ENCODE measurements at regions not wholly inside any gene's neighbourhood (a gene's known extent, or its start where the extent isn't known, plus 50 kb on each side); places are given as distances from the start of the nearest gene placed in this dataset.

- no peak for DNase-seq
Observed at GRCh38 chr2:234763002-234763873, 188.6 kb upstream of the SH3BP4 start.

GRCh38 chr2:234761910-234762309 is 189.9 kb upstream of the SH3BP4 start:
- DNase-seq, result no peak

- no peak for DNase-seq
Observed at GRCh38 chr2:234754126-234754525, 197.7 kb upstream of the SH3BP4 start.

GRCh38 chr2:234753701-234754100 is 198.1 kb upstream of the SH3BP4 start:
- no peak for DNase-seq

- DNase-seq, result no peak
Observed at GRCh38 chr2:234752966-234753365, 198.9 kb upstream of the SH3BP4 start.

DNA sequence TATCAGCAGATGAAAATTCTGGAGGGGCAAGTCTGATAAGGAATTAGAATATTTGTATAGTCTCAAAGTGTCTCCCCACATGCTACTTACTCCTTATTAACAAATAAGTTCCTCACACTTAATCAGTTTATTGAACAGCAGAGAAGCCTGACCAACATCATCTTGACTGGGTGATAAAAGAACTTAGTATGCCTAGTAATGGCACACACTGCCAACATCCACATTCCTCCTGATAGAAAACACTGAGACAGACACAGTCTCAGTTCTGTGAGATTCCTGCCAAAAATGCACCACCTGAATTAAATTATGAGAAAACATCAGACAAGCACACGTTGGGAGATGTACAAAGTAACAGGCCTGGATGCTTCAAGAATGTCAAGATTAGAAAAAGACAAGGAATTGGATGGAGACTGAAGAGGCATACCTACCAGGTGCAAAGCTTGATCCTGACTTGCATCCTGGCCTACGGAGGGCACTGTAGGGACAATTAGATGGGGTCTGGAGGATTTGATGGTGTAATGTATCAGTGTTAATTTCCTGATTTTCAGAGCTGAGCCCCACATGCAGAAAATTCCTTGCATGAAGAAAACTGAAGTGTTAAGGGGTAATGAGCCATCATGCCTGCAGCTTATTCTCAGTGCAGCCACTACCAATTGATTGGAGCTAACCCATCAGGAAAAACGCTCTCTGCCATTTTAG is 200.4 kb upstream of the SH3BP4 start:
- no peak for DNase-seq

DNA sequence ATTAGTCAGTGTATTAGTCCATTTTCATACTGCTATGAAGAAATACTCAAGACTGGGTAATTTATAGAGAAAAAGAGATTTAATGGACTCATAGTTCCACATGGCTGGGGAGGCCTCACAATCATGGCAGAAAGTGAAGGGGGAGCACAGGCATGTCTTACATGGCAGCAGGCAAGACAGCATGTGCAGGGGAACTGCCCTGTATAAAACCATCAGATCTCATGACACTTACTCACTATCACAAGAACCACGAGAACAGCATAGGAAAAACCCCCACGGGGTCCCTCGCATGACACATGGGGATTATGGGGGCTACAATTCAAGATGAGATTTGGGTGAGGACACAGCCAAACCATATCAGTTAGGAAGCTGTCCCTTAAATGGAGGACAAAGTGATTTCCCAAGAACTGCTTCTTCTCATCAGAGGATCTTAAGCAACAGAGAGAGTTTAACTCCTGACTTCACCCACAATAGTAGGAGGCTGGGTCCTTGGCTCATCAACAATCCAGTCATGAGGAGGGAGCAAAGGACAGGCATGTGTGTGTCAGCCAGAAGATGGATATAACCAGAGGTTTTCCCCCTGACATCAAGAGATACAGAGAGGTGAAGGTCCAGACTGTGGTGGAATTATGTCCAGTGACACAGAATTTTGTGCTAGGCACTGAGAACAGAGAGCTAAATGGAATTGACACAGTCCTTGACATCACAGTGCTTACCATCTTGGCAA is 203.8 kb upstream of the SH3BP4 start:
- DNase-seq, result no peak

DNA sequence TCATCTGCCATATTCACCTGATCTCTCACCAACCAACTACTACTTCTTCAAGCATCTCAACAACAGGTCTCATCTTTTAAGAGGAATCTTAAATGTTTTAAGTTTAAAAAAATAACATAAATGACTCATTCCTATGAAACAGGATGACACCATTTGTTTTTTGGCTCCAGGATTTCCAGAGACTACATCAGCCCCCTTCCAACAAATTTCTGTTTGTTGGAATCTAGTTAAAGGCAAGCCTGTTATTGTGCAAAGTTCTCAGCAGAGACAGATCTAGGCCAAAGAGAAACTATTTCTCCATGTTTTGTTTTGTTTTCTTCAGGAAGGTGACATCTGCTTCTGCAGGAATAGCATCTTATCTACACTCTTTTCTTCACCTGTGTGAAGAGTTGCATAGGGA is 204.8 kb upstream of the SH3BP4 start:
- DNase-seq, result no peak

DNA sequence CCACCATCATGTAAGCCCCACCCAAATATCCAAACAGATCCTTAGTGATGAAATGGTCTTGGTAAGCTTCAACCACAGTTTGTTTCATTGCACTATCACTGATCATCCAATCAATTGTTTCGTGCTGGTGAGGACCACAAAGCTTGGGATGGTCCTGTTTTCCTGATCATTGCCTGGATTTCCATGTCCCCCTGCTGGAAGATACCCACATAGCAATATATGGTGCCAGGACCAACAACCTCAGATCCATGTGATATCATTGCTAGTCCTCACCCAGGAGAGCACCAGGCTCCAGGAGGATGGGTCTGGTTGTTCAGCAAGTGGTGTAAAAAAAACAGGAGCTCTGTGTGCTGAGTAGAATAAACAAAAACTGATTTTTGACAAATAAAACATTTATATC is 206.5 kb upstream of the SH3BP4 start:
- no peak for DNase-seq

DNA sequence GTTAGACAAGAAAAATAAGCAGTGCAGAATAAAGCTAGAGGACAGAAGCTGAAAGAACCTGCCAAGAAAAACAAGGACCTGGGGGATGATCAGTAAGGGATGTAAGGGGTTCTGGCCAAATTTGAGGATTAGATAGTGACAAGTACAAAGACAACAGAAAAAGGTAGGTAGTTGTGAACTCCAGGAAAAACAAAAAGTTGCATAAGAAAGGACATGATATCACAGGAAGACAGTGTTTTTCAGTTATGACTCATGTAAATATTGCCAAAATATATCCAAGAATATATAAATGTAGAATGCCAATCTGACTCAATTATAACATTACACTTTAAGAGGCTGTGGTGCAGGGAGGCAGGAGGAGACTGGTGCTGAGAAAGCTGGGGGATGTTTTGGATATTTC is 209.8 kb upstream of the SH3BP4 start:
- DNase-seq, result no peak

- DNase-seq, result no peak
Observed at GRCh38 chr2:234739061-234739460, 212.8 kb upstream of the SH3BP4 start.

DNA sequence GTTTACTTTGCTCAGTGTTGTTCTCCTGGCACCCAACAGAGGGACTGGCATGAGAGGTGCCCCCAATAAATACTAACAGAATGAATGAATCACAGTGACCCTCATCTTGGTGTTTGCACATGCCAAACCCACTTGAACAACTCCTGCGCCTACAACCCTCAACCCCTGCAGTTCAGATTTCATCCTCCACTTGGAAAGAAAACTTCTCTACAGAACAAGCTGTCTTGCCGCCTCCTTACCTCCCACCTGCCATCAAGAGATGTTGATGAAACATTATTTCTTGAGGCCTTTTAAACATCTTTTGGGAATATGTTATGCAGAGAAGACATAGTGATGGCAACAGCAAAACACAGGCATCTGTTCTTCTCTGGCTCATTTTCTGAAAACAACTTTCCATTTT is 216.0 kb upstream of the SH3BP4 start:
- DNase-seq, result no peak

DNA sequence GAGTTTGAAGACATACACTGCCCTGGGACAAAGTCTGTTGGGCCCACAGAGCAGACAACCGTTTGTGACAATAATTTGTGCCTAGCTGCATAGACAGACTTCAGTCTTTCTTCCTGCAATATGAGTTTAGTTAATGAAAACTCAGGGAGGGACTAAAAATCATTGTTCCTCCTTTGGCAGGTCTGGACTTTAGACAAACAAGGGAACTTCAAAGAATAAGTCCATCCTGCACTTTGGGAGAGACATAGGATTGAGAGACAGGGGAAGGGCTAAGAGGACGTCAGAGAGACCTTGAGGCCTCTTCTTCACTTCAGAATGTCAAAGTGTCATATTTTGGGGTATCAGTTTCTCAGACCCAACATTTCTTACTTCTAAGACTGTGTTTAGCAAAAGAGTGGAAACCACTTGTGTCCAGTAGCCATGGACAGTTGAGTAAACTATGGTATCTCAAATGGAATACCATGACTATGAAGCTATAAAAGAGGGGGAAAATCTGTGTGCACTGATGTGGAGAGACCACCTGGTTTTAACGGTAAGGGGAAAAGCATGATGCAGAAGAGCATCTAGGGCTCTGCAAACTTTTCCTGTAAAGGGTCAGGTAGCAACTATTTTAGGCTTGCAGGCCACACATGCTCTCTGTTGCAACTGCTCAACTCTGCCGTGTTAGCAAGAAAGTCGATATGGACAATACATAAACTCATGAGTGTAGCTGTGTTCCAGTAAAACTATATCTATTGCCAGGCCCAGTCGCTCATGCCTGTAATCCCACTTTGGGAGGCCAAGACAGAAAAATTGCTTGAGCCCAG is 217.8 kb upstream of the SH3BP4 start:
- DNase-seq, result no peak

- DNase-seq, result no peak
Observed at GRCh38 chr2:234733093-234733489, 218.7 kb upstream of the SH3BP4 start.

- no peak for DNase-seq
Observed at GRCh38 chr2:234732404-234733092, 219.3 kb upstream of the SH3BP4 start.

GRCh38 chr2:234731236-234731635 is 220.6 kb upstream of the SH3BP4 start:
- DNase-seq, result no peak

DNA sequence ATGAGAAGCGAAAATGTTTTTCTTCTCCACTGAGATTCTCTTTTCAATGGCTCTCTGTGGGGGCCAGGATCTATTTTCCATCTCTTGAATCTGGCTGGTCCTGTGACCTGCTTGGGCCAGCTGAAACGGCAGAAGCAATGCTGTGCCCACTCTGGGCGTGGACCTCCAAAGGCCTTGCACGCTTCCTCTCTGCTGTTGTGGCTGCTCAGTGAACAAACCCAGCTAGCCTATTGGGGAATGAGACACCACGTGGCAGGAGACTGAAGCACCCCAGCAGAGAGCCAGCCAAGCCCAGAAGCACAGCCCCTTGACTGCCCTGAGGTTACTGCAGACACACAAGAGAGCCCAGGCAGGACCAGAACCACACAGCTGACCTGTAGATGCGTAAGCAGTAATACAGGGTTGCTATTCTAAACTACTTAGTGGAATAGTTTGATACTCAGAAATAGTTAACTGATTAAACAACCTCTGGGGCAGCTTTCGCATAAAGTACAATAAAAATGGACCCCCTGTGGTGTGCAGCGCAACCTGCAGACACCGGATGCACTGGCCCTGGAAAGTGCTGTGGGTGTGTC is 221.7 kb upstream of the SH3BP4 start:
- no peak for DNase-seq

DNA sequence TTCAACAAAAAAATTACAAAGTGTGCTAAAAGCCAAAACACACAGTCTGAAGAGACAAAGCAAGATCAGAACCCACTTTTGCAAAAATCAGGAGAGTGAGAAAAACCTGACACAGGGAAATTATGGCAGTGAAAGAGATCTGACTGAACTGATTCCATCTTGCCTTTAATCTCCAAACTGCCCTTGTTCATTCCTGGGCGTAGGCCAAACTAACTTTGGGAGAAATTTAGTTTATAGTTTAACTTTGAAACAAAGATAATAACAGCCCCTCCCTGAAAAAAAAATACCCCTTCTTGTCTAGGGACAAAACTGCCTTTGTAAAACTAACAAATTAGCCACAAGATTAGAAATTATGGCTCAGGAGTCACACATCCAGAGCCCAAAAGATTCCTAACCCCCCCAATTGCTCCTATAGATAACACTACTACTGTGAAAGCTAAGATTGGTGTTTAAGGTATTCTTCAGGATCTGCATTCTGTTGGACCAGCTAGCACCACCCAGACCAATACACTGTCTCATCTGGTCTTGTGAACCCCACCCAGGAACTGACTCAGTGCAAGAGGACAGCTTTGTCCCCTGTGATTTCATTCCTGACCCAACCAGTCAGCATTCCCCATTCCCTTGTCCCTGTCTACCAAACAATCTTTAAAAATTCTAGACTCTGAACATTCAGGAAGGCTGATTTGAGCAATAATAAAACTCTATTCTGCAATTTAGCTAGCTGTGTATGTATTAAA is 226.1 kb upstream of the SH3BP4 start:
- no peak for DNase-seq

DNA sequence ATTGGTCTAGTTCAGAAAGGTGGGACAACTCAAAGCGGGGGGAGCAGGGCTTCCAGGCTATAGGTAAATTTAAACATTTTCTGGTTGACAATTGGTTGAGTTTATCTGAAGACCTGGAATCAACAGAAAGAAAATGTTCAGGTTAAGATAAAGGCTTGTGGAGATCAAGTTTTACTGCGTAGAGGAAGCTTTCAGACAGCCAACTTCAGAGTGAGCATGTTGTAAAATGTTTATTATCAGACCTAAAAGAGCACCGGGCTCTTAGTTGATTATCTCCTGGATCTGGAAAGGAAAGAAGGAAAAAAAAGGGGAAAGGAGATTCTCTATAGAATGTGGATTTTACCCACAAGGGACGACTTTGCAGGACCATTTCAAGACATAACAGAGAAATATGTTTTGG is 227.0 kb upstream of the SH3BP4 start:
- DNase-seq, result no peak

DNA sequence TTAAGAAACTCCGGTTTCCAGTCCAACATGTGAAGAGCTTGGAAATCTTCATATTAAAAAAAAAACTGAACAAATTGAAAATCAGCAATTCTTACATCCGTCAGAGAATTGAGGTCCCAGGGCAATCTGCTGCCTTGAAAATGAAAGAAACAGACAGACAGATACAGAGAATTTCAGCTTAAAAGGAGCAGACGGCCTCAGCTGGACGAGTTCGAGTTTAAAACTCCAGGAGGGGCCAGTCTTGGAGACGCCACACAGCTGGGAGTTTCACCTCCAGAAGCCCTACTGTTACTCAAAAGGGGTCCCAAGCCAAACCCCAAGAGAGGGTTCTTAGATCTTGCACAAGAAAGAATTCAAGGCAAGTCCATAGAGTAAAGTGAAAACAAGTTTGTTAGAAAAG is 226.5 kb upstream of the ARL4C start:
- no peak for DNase-seq

GRCh38 chr2:234722176-234722575 is 225.3 kb upstream of the ARL4C start:
- DNase-seq, result no peak
